ENCODE measurements at regions not wholly inside any gene's neighbourhood (a gene's known extent, or its start where the extent isn't known, plus 50 kb on each side); places are given as distances from the start of the nearest gene placed in this dataset.
"Not testable (repeated sequence)": the region's sequence is repeated elsewhere in the genome, so short reads cannot be mapped to it uniquely, and the experiment has no call there.

DNA sequence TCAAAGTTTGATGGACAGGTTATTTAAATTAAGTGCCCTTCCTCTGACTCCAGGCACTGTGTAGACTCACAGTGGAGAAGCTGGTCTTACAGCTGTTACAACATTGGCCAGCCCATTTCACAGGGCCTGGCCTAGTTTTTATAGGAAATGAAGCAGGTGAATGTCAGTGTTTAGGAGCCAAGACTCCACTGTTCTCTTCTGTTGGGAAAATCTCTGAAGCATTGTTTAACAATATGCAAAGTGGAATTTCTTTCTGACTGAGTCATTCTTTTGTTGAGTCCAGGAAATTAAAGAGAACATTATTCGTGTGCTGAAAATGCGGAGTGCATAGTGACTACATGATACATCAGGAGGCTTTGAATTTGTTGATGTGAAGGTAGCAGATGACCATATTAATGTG, 64.7 kb downstream of the ARRDC4 start:
- no peak for DNase-seq

DNA sequence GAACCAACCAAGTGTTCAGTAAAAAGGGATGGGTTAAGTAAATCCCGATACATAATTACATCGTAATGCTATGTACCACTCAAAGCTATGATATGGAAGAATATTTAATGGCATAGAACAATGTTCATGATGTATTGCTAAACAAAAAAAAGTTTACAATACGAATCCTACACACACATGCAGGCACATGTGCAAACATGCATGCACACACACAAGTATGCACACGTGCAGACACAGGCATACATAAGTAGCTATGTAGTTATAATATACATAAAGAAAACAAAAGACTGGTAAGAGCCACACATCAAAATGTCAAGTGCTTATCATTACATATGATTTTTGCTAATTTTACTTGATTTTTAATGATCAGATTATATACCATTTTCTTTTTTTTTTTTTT, 74.2 kb downstream of the ARRDC4 start:
- no peak for DNase-seq

DNA sequence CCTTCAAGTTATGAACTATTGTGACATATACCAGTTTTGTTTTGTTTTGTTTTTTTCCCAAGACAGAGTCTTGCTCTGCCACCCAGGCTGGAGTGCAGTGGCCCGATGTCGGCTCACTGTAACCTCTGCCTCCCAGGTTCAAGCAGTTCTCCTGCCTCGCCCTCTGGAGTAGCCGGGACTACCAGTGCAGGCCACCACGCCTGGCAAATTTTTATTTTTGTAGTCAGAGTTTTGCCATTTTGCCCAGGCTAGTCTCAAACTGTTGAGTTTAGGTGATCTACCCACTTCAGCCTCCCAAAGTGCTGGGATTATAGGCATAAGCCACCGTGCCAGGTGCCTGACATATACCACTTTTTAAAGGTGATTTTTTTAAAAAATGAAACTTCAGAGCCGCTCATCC, 74.6 kb downstream of the ARRDC4 start:
- DNase-seq: no peak

DNA sequence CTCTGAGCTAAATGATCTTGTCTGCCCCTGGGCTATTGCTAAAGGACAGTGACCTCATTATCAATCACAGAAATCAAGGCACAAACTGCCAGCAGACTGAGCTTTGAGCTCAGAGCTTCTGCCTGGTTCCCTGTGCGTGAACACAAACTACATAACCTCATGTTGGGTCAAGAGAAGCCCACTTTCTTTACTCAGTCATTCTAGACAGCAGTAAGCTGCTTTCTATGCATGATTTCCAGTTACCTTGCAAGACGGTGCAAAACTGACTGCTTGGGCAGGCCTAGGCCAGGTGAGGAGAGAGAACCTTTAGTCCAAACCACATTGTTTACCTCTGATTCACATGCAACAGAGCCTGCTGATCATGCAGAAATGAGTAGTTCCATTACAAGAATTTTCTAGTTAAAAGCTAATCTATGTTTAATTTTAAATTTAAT, 75.1 kb downstream of the ARRDC4 start:
- no peak for DNase-seq

DNA sequence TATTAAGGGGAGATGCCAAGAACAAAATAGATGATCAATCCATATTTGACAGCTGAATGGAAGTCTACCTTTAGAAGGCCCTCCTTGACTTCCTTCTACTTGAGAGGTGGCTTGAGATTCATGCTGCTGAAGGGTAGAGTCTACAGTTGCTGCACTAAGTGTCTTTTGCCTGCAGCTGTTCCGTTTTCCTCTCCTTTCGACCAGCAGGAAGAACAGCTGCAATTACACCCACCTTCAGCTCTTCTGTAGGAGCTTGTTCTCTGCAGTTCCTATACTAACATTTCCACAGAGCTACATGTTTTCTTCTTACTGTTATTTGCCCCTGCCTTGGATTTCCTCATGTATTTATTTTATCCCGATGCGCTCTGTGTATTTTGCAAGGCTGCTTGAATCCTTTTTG, 79.1 kb downstream of the ARRDC4 start:
- no peak for DNase-seq

DNA sequence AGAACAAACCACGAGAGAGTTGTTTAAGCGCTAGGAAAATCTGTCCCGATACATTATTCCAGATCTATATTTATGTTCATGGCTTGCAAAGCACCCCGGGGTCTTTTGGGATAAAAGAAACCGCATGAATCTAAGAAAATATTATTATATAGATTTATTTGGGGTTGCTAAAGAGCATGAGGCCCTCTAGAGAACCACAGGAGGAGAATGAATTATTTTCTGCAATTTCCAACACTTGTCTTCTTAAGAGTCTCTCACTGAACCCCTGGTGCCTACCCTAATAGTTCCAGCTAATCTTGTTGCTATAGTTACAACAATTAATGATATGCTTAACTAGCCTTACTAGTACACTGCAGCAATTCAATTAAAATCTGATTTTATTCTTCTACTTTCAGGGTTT, 79.6 kb downstream of the ARRDC4 start:
- DNase-seq: no peak

DNA sequence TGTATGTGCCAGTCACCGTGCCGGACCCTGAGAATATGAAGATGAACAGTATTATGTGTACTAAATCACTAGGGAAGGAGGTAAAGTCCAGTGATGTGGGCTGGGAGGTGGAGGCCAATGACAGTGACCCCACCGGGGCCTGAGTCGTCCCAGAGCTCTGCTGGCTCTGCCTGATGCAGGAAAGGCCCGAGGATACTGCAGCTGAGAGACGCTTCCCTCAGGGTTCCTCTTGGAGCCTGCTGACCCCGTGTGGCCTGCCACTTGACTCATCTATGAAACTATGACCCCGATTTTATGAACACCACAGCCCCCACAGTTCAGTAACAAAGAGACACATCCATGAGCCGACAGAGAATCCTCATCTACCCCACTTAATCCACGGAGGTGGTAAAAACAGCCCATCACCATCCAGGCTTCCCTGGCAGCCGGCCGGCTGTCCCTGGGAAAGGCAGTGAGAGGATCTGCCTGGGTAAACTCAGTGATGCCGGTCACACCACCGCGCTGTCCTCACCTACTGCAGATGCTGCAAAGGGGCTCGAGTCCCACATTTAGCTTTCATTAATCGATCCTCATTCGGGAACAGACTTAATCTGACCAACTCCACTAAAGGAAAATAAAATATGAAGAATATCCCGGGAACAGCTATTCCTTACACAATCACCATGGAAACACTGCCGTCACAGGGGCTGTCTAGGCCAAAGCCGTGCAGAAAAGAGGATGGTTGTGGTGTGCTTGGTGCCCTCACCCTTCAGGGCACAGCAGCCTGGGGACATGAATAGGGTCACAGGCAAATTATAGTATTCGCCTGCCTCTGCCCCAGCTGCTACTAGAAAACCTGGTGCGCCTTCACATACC, 82.9 kb downstream of the ARRDC4 start:
- no peak for DNase-seq

DNA sequence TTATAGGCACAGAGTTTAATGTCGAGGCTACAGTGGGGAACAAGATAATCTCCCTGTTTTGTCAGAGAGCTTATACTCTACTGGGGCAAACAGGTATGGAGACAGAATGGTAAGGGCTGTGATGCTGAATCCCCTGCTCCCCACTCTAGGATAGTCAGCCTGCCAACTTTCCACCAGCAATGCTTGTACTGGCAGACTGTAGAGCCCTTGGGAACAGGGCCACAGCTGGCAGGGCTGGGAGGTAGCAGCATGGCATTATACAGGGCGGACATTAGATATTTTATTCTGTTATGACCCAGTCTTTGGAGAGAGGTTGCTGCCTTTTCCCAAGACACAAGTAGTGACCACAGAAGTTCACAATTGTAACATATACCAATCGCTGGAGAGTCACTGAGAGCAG, 91.2 kb downstream of the ARRDC4 start:
- DNase-seq: no peak

DNA sequence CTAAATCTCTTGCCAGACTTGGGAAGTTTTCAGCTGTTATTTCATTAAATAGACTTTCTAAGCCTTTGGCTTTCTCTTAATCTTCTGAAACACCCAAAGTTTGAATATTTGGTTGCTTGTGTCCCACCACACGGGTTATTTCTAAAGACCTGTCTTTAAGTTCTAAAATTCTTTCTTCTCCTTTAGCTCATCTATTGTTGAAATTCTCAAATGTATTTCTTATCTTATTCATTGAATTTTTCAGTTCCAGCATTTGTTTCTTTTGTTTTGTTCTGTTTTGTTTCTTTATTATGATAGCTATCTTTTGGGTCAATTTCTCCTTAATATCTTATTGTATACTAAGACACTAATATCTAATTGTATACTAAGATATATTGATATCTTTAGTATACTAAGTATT, 97.0 kb downstream of the ARRDC4 start:
- DNase-seq: no peak

DNA sequence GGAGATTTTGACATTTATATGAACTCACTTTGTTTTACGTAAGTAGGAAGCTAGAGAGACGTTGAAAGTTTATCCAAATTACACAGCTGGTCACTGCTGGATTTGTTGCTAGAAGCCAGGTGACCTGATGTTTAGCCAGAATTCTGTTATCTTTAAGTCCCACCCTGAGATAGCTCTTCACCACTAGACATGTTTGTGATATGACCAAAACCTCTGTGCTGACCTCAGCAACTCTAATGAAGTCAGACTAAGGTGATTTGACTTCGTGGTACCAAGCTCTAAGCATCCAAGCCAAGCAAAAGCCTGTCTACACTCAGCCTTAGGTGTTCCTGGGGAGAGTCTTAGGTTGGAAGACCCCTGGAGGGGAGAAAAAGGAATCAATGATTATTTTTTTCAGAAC, 102.4 kb downstream of the ARRDC4 start:
- no peak for DNase-seq

DNA sequence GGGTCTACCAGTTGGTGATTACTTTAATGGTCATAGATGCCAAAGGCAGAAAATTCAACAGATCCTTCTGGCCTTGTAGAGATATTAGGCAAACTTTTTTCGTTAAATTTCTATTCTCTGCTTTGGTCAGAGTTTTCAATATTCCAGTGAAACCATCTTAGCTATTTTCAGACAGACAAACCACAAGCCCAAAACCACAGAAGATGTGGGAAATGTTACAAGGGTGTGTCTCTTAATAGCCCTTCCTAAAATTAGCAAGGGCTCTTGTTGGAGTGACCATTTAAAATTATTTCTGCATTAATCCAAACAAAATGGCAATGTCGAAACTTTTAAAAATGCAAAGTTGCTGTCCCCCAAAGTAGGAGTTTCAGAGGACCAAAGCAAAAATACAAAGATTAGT, 102.8 kb downstream of the ARRDC4 start:
- DNase-seq: no peak

DNA sequence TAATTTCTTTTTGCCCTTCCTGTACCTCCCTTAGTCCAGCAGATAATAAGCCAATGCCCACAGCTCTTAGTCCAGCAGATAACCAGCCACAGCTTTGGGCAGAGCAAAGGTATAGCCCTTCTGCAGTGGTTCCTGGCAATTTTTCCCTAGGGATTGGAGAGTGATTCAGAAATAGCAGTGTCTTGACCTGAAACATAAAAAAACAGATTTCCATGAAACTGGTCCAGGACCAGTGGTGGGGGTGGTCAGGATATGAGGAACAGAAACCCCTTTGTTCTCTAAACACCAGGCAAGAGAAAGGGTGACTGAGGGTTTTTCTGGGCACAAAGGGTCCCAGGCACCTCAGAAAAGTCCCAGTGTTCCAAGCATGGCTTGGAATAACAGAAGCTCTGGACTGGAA, 103.4 kb downstream of the ARRDC4 start:
- DNase-seq: no peak

DNA sequence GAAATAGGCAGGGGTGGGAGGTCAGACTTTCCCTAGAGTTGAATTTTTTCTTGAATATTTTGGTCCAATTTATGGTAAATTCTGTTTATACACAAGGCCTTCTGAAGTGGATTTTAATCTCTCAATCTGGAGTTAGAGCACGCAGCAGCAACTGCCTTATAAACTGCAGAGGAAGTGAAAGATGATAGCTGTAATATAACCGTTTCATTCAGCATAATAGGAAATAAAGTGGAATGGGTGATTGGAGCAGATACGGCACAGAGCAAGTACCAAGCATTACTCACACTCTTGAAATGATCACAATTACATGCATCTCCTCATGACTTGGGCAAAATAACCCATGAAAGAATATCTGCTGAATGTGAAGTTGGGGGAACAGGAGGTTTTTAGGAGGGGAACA, 106.8 kb downstream of the ARRDC4 start:
- no peak for DNase-seq

DNA sequence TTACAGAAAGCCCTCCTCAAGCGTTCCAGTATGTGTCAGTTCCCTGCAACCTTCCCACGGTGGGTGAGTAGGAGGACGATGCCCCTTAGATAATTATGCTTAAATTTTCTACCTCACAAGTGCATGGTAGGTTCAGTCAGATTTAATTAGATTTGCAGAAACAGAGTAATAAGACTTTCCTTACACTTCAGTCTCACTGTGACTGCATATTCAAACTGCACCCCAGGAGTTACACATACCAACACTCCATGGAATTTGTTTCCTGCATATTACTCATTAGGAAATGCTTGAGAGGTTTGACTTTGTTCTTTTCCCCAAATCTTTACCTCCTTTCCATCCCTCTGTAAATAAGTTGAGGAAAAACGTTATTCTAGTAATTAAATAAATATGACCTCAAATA, 108.8 kb downstream of the ARRDC4 start:
- no peak for DNase-seq

DNA sequence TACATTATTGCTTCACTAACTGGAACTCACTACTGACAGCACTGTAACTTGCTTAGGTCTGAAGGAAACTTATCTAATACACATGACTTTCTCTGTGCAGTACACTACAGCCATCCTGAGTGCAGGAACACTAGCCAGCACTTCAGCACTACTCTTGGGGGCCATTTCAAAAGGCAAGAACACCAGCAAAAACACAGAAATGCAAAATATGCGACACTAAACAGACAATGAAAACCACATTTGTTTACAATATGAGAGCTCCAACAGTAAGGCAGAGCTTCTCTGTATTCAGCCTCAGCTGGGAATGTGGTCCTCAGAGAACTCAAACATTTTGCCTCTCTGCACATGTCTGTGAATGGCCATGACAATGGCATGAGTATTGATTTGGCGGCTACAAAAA, 109.6 kb downstream of the ARRDC4 start:
- DNase-seq: no peak

DNA sequence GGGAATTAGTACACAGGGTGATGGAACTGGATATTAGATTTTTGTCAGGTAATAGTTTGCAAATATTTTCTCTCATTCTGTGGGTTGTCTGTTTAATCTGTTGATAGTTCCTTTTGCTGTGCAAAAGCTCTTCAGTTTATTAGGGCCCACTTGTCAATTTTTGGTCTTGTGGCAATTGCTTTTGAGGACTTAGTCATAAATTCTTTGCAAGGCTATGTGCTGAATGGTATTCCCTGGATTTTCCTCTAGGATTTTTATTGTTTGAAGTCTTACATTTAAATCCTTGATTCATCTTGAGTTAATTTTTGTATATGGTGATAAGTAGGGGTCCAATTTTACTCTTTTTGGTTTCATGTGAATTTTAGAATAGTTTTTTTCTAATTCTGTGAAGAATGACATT, 111.3 kb downstream of the ARRDC4 start:
- DNase-seq: no peak

DNA sequence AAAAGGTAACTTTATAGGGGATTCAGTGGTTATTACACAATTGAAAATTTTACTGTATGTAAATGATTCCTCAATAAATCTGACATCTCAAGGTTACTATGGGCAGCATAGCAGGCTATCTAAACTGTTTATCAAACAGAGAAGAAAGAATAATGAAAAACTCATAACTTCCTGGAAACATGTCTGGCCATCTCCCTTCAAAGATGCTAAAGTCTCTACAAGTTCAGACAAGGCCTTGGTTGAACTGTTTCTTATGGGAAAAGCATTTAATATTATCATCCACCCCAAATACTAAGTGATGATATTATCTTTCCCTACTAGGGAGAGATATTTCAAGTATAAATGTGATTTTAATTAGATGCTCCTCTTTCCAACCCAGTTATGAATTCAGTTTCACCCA, 114.9 kb downstream of the ARRDC4 start:
- no peak for DNase-seq

DNA sequence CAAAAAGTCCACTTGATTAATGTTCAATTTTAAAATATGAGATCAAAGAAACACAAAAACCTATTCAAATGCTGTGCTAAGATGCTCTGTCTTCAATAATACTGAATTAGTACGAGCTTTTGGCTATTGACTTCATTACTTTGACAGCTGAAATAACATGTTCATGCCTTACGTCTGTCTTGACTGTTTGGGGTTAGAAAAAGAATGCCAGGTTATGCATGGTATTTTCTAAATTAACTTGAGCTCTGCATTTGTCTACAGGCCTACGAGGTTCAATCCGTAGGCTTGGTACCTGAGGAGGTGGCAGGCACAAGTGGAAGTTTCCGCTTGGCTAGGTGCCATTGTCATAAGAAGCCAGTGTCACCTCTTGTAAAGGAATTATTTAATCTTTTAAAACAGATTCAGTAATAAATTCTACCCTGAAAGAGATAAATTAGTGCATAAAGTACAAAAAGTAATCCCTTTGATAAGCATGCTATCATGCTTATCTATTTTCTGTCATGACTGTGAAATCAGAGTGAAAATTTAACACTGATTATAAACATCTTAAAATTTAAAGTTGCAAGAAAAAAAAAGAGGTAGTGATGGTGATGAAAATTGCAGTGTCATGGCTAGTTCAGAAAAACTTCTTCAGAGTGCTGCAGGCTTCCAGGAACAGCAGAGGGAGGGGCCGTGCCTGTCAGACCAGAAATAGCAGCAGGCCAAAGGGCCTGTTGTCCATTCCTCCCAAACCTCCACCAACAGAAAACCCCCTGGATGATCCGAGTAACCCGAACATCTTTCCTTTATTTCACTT, 115.7 kb downstream of the ARRDC4 start:
- no peak for DNase-seq

DNA sequence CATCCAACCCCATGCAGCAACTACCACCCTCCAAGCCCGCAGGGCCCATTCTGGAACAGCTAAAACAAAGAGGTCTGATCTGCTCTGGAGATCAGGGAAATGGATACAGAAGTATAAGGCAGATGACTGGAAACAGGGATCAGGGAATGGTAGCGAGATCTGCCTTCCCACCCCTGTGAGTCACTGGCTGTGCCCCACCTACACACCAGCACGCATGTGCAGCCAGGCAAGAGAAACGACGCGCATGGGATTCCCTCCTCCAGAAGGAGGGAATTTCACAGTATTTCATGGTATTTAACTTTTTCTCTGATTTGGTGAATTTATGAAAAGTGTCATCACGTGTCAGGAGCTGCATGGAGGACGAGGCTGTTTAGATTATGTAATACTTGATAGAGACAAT, 116.7 kb downstream of the ARRDC4 start:
- DNase-seq: no peak

DNA sequence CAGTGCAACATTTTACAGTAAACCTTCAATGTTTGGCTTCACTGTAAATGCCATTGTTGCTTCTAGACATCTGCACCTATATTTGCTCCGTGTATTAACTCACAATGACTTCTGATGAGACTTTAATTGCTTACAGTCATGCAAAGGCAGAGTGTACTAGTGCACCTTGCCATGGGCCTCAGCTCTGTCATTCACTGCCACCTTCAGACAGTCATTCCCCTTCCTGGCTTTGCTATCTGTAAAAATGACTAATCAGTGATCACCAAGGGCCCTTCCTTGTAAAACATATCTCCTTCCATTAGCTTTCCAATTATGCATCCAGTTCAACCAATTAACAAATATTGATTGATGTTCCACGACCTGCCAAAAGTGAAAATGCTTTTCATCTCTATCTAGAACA, 120.3 kb downstream of the ARRDC4 start:
- no peak for DNase-seq

DNA sequence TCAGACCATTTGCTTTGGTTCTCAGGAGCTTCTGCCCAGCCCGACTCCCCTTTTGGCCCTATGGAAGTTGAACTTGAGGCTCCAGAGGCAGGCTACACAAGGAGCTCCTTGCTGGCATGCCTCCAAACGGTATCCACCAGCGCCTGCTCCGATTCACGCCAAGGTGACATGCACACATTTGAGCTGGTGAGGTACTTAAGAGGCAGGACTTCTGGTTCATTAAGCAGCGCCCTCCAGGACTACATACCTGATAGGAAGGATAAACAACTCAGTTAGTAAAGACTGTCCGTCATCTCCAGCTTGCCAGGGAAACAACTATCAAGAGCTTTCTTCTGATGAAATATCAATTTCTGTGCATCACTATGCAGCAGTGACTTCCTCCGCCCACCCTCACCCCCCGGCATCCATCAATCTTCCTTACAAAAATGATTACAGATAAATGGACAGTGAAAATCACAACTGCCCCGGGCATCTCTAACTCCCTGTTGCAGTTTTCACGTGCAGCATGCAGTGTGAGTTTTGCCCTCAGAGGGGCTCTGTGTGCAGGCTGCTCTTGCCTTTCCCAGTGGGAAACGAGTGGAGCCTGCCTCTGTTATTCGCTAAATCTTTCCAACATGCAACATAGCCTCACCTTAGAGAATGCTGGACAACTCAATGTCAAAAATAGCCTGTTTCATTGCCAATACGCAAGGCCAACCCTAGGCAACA, 122.9 kb downstream of the ARRDC4 start:
- DNase-seq: no peak

DNA sequence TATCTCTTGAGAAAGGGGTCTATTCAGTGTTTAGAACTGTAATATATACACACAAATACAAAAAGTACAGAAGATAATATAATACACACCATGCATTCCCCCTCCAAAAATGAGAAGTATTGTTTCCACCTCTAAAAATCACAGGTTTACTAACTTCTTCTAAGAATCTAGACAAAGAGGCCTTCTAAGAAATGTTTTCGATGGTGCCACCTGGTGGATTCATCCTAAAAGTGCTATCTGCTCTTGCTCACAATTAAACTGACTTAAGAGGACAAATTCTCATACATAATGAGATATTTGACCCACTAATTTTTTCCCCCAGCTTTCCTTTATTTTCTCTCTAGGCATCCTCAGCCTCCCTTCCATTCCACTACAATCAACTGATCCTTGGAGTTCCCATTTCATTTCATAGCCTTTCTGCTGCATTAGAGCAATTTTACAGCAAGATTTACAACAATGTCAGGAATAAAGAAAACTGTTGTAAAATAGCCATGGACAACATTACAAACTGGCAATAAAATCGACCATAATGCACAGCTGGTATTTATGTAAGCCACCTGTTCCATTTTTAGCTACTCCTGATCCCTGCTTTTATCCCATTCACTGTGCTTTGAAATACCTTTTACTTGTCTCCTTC, 124.6 kb downstream of the ARRDC4 start:
- DNase-seq: peak; percentile 26

DNA sequence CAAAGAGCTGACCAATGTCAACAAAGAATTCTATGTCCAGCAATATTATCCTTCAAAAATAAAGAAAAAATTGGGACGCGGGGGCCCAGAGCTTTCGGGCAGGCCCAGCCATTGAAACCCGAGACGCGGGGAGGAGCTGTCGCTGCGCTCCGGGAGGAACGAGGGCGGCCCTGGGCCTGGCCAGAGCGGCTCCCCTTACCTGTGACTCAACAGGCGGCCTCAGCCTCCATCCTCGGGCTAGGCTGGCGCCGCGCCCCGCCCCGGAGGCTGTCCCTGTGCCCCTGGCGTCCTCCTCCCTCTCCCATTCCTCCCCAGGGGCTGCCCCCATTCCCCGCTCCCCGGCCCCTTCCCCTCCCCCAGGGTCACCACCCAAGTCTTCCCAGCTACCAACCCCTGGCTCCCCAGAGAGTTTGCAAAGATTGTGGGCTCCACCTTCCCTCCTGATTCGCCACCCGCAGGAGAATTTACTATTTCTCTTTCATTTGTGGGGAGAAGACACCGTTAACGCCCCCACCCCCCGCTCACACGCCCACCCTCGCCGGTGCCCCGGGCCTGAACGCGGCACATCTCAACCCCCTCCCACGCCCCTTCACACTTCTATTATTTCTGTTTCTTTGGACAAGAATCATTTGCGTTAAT, 127.9 kb downstream of the ARRDC4 start:
- not testable (repeated sequence) for DNase-seq
